Fibroblast of pulmonary artery (primary cell): ENCODE measurements at regions not wholly inside any gene's neighbourhood (a gene's known extent, or its start where the extent isn't known, plus 50 kb on each side); places are given as distances from the start of the nearest gene placed in this dataset.

Experiments
- DNase-seq: peaks from one replicate; pipeline ENCODE4 v3.0.0-alpha.2; 2010; ENCODE audit warnings: low read depth
- H3K4me3 ChIP-seq: replicated peaks from 2 replicates; pipeline ENCODE4 v1.5.1; 2011; ENCODE audit warnings: low read depth, mild to moderate bottlenecking, control low read depth, low read length, moderate library complexity
- CTCF ChIP-seq: IDR thresholded peaks from 2 replicates; pipeline ENCODE4 v1.5.1; 2011; ENCODE audit warnings: mild to moderate bottlenecking, control low read depth, low read length, inconsistent platforms; ENCODE audit errors: missing control alignments

- TF ChIP-seq CTCF, result no peak
- no peak overlapping the region for H3K4me3 ChIP-seq
- DNase-seq, result no peak
These were observed 934.8 kb upstream of the DDX18 start for GRCh38 chr2:116879650-116880160.

- no peak for TF ChIP-seq CTCF
- H3K4me3 ChIP-seq, result no peak overlapping the region
- DNase-seq, result no peak
These were observed 923.3 kb upstream of the DDX18 start for GRCh38 chr2:116891191-116891590.

DNA sequence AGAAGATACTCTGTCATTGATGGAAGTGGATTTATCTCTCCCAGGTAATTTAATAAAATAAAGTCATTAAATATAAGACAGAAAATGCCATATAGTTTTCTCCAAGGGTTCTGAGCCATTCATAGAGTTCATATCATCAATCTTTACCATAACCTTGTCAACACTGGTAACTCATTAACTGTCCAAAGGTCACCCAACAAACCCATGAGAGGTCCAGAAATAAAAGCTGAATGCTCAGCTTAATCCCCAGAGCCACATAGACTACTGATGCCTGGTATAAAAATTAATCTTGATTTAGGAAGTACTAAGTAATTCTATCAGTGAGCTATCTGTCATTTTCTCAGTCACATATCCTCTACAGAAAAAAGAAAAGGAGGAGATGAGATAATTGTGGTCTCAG lies 903.0 kb upstream of the DDX18 start:
- no peak for DNase-seq
- no peak for TF ChIP-seq CTCF
- no peak overlapping the region for H3K4me3 ChIP-seq

DNA sequence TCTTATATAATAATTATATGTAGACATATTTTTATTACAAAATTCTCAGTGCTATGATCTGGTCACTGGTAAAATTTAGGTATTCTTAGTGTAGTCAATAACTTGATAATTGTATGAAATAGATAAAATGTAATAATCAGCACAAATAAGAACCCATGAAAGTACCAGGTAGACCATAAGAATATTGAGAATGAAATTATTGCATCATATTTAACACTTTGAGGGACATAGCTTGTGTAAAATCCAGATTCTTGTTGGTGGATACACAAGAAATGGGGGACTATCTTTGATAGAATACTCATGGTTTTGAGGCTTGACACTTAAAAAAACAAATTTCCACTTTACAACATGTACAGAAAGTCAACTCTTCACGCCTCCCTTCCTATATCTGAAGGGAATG lies 898.8 kb upstream of the DDX18 start:
- no peak for TF ChIP-seq CTCF
- DNase-seq, result no peak
- no peak overlapping the region for H3K4me3 ChIP-seq

DNA sequence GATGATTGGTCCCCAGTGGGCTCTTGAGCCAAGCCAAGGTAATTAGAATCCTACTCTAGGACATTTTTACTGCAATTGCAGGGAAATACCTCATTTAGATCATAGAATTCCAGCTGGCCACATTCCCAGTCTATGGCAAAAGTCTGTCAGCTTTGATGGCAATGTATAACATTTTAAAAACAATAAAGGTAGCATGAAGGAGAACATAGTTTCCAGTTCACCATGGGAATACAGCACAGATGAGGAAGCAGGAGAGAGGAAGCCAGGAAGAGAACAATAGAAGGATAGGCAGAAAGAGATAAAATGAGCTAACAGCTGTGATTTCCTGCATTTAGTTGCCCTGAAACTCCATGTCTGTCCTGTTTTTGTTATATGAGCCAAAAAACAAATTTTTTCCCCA lies 897.3 kb upstream of the DDX18 start:
- TF ChIP-seq CTCF, result no peak
- DNase-seq, result no peak
- H3K4me3 ChIP-seq, result no peak overlapping the region

DNA sequence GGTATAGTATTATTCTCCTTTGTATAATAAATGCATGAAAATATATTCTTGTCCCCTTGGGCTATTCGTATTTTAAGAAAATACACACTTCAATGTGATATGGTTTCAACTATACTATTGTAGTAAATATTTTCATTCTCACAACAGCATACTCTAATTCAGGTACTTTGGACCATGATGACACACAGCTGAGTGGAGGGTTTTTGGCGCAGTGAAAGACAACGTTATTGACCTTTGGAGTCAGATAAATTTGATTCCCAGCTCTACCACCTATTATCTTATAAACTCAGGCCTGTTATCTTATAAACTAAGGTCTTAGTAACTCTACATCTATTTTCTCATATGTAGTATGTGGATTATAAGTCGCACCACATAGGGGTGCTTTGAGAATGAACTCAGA lies 895.9 kb upstream of the DDX18 start:
- H3K4me3 ChIP-seq, result no peak overlapping the region
- DNase-seq, result no peak
- TF ChIP-seq CTCF, result no peak

DNA sequence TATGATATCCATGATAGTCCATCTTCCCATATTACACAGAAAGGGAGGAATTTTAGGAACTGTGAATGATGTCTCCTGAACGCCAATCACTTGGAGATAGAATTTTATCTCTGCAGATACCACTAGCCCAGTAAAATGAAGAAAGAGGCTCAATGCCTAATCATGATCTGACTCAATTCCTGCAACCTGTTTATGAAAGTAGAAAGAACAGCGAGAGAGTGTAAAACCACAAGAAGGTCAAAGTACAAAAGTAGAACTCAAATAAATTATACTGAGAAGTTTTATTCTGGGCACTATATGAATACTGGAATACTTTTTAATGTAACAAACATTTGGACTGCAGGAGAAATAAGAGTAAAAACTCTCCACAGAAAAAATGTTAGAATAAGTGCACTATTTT lies 892.1 kb upstream of the DDX18 start:
- TF ChIP-seq CTCF, result no peak
- no peak for DNase-seq
- no peak overlapping the region for H3K4me3 ChIP-seq
